Stimulated activated naive B cell treated with anti-CD40 and anti-IgM and Interleukin-4, amounts not matched to agents 10 μg/mL and 1 μg/mL and 100 μg/mL, for 72 hours (primary cell): ENCODE measurements at regions not wholly inside any gene's neighbourhood (a gene's known extent, or its start where the extent isn't known, plus 50 kb on each side); places are given as distances from the start of the nearest gene placed in this dataset.

ENCODE experiments used
- ATAC-seq, 2 donors: fragments of 150-1000 bp; cut with Tn5 transposase; replicated peaks; 2 replicates each; pipeline ENCODE4 v1.10.0; 2021; ENCODE audit warnings: moderate library complexity in 1 of 2
- DNase-seq: peaks from one replicate; pipeline ENCODE4 v3.0.0; 2021
- H3K27ac Mint-ChIP-seq: one replicate; pipeline ENCODE4 v1.8.0; 2022; ENCODE audit warnings: mild to moderate bottlenecking, mixed read lengths
- H3K27me3 Mint-ChIP-seq, 2 donors: one replicate each; pipeline ENCODE4 v1.8.0; 2022; ENCODE audit warnings: mixed read lengths in 2 of 2
- H3K36me3 Mint-ChIP-seq, 2 donors: one replicate each; pipeline ENCODE4 v1.8.0; 2022; ENCODE audit warnings: mixed read lengths in 2 of 2, mild to moderate bottlenecking in 1 of 2
- H3K4me1 Mint-ChIP-seq, 2 donors: one replicate each; pipeline ENCODE4 v1.8.0; 2022; ENCODE audit warnings: mixed read lengths in 2 of 2, mild to moderate bottlenecking in 1 of 2
- H3K4me3 Mint-ChIP-seq, 2 donors: one replicate each; pipeline ENCODE4 v1.8.0; 2022; ENCODE audit warnings: mild to moderate bottlenecking in 2 of 2, mixed read lengths in 2 of 2, moderate library complexity in 1 of 2
- H3K9me3 Mint-ChIP-seq, 2 donors: one replicate each; pipeline ENCODE4 v1.8.0; 2022; ENCODE audit warnings: mixed read lengths in 2 of 2, mild to moderate bottlenecking in 1 of 2

DNA sequence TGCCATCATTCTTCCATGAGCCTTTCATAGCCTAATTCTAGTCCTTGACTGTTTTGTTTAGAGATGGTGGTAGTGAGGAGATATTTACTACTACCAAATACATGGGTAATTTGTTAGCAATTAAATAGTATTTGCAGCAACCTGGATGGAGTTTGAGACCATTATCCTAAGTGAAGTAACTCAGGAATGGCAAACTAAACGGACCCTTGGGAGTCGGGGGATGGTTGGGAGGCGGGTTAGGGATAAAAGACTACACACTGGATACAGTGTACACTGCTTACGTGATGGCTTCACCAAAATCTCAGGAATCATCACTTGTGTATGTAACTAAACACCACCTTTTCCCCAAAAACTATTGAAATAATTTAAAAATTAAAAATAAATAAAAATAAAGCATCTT is 809.2 kb upstream of the ZNF608 start:
- DNase-seq (no peak), ATAC-seq (no peak)
- no peak overlapping the region for H3K27ac Mint-ChIP-seq
- H3K4me1 Mint-ChIP-seq: no peaks in the 10 kb centered on the region
- no peaks in the 10 kb centered on the region for H3K9me3 Mint-ChIP-seq
- H3K4me3 Mint-ChIP-seq: no peak overlapping the region
- peaks cover 0 to 4% of the 10 kb centered on the region in 2 donors for H3K27me3 Mint-ChIP-seq
- H3K36me3 Mint-ChIP-seq: no peaks in the 10 kb centered on the region

DNA sequence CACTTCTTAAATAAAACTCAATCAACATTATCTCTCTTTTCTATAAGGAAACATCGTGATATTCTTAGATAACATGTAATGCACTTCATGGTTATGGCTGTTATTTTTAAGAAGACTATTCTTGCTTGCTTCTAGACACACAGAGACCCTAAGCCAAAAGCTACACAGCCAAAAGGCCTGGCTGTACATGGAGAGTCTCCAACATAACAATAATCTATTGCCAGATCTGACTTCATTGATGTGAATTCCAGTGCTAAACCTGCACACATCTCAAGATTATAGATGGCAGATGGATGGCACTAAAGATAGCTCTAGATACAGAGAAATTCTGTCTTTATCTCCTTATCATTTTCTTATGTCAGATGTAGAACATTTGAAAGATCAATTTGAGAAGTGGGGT is 811.6 kb upstream of the ZNF608 start:
- Mint-ChIP-seq H3K27me3 (peaks cover 0 to 4% of the 10 kb centered on the region in 2 donors), H3K4me3 (no peak overlapping the region), H3K36me3 (no peaks in the 10 kb centered on the region), H3K27ac (no peak overlapping the region), H3K9me3 (no peaks in the 10 kb centered on the region), H3K4me1 (no peaks in the 10 kb centered on the region)
- DNase-seq (no peak), ATAC-seq (no peak)

DNA sequence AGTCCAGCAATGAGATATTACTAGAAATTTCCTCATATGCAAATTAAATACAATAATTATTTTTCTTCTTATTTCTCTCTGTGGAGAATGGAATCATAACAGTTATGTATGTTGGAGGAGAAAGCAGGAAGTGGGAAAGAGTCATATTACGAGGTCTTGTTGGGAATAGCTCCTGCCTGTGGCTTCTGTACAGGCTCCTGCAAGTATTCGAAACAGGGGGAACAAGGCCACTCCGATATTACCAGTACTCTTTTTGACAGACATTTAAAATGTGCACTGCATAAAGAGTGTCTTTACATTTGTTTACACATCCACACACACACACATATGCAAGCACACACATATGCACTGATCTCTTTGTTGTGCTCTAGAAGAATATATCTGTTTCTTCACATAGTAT is 812.0 kb upstream of the ZNF608 start:
- Mint-ChIP-seq H3K9me3 (no peaks in the 10 kb centered on the region), H3K36me3 (no peaks in the 10 kb centered on the region), H3K27ac (no peak overlapping the region), H3K27me3 (peaks cover 0 to 4% of the 10 kb centered on the region in 2 donors), H3K4me3 (no peak overlapping the region), H3K4me1 (no peaks in the 10 kb centered on the region)
- ATAC-seq (no peak), DNase-seq (no peak)

DNA sequence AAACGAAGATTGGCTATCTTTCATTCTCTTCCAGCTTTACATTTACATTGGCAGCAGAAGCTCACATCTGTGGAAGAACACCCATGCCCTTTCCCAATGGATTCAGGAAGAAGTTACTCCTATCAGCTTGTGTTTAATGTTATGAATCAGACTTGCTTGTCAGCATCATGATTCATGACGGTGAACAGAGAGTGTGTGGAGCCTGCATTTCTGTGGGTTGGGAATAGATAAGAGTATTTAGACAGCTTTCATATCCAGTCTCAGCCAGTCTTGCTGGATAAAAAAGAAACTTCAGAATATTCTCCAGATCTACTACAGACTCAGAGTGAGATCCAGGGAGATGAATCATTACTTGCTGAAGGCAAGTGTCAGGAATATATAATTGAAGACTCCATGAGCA is 812.9 kb upstream of the ZNF608 start:
- H3K9me3 Mint-ChIP-seq: no peaks in the 10 kb centered on the region
- H3K4me1 Mint-ChIP-seq: no peaks in the 10 kb centered on the region
- no peak overlapping the region for H3K4me3 Mint-ChIP-seq
- ATAC-seq (no peak), DNase-seq (no peak)
- H3K27me3 Mint-ChIP-seq: peaks cover 0 to 4% of the 10 kb centered on the region in 2 donors
- no peak overlapping the region for H3K27ac Mint-ChIP-seq
- H3K36me3 Mint-ChIP-seq: no peaks in the 10 kb centered on the region

DNA sequence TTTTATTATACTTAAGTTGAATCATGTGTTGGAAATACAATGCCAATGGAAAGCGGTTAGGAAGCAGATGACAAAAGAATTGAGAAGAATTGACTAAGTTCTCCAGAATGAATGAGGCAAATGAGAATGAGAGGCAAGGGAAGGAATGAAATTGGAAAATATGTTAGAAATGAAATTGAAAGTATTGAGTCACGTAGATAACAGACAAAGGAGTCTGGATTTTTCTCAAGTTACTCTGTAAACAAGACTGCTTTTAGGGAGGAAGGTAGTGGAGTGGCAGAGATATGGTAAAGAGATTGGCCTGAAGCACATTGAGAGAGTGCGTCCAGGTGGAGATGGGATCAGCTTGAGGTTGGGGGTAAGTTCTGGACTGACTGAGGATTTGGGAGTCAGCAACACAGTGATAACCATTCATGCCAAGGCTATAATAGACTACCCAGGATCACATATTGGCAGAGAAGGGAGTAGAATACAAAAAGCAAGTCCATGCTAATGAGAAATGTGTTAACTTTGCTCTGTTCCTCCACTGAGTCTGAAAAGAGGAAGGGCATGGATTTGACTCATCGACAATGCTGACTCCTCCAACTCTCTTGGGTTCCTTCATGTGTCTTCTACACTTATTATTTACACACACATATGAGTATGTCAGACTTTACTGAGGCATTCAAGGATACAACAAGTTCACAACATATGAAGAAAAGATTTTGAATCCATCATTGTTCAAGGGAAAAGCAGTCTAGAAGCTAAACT is 814.2 kb upstream of the ZNF608 start:
- no peak overlapping the region for H3K27ac Mint-ChIP-seq
- no peaks in the 10 kb centered on the region for H3K36me3 Mint-ChIP-seq
- peaks cover 0 to 4% of the 10 kb centered on the region in 2 donors for H3K27me3 Mint-ChIP-seq
- H3K9me3 Mint-ChIP-seq: no peaks in the 10 kb centered on the region
- ATAC-seq (no peak), DNase-seq (no peak)
- no peaks in the 10 kb centered on the region for H3K4me1 Mint-ChIP-seq
- no peak overlapping the region for H3K4me3 Mint-ChIP-seq

DNA sequence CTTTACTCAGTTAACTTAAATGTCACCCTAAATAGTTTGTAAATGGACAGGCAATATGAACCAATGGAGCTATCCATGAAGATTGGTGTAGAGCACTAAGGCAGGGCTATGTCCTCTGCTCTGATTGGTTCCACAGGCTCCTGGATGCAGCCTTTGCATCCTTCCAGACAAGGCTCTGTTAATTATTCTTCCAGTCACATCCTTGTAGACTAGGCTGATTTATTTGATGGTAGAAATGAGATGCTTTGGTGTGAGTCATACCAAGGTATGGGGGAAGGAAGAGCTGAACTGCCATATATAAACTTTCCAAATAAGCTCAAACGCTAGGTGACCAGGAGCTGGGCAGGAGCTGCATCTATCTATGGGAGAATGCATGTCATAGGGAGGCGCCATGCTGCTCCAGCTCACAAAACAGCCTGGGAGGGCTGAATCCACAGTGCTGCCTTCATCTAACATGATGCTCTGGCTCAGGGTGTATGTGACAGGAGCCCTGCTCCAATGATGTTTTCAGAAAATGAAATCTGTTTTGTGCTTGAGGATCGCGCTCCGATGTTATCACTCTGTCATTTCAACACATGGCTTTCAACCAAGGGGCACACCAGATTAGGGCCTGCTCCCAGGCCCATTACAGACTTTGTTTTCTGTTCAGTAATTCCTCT is 818.0 kb upstream of the ZNF608 start:
- DNase-seq (no peak), ATAC-seq (no peak)
- Mint-ChIP-seq H3K27ac (no peak overlapping the region), H3K27me3 (peaks cover 9 to 13% of the 10 kb centered on the region in 2 donors), H3K9me3 (peaks cover 4 to 11% of the 10 kb centered on the region in 2 donors), H3K36me3 (no peaks in the 10 kb centered on the region), H3K4me3 (no peak overlapping the region), H3K4me1 (no peaks in the 10 kb centered on the region)

DNA sequence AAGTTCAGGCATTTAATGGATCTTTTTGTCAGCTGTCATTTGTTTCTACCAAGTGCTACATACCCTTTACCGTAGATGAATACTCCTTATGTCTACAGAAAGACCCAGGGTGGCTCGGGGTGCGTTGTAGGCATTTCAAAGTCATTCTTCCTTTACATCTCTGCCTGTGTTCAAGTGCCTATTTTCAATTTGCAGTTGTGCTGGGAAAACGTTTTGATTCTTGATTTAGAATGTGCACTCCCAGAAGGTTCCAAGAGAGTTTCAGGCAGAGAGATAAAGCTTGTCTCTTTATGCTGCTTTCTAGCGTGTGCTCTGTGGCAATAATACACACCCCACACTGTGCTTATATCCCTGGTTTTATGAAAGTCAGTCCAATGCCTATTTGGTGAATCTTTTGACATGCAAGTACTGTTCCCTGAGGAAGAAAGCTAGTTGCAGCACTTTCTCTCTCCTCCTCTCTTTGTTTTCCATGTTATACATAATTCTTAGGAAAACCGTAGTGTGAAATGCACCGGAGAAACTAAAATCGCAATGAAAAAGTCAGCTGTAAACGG is 828.1 kb upstream of the ZNF608 start:
- ATAC-seq: no peak
- Mint-ChIP-seq H3K36me3 (no peaks in the 10 kb centered on the region), H3K27ac (no peak overlapping the region), H3K4me3 (no peak overlapping the region), H3K27me3 (peaks cover 0 to 5% of the 10 kb centered on the region in 2 donors), H3K9me3 (peaks cover 0 to 3% of the 10 kb centered on the region in 2 donors), H3K4me1 (no peaks in the 10 kb centered on the region)
- no peak for DNase-seq

DNA sequence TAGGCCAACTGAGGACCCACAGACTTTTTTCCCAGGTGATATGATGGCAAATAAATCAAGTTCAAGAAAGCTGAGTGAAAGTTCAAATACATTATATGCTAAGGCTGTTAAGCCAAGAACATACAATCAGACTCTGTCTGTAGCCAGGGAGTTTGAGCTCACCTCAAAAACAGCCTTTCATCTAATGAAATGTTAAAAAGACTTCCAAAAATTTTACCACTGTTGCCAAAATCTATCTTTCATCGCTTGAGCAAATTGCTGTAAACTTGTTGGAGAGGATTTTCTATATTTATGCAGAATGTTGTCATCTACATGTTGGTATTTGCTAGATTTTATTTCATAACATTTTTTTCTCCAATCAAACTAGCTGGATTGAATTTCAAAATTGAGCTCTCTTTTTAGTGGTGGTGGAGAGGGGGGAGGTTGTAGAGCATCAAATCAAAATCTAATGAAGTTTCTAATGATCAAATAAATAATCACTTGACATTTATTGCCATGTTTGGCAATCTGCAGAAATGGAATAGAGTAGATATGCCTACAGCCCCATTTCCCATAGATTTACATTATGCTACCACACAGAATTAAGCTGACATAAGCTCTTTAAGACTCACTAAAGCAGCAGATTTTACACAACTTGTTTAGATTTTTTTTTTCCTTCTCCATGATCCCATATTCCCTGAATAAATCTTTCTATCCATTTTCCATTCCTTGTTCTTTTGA is 828.9 kb upstream of the ZNF608 start:
- Mint-ChIP-seq H3K27me3 (peaks cover 0 to 5% of the 10 kb centered on the region in 2 donors), H3K4me3 (no peak overlapping the region), H3K27ac (no peak overlapping the region), H3K36me3 (no peaks in the 10 kb centered on the region), H3K9me3 (peaks cover 0 to 3% of the 10 kb centered on the region in 2 donors), H3K4me1 (no peaks in the 10 kb centered on the region)
- no peak for ATAC-seq
- DNase-seq: no peak

DNA sequence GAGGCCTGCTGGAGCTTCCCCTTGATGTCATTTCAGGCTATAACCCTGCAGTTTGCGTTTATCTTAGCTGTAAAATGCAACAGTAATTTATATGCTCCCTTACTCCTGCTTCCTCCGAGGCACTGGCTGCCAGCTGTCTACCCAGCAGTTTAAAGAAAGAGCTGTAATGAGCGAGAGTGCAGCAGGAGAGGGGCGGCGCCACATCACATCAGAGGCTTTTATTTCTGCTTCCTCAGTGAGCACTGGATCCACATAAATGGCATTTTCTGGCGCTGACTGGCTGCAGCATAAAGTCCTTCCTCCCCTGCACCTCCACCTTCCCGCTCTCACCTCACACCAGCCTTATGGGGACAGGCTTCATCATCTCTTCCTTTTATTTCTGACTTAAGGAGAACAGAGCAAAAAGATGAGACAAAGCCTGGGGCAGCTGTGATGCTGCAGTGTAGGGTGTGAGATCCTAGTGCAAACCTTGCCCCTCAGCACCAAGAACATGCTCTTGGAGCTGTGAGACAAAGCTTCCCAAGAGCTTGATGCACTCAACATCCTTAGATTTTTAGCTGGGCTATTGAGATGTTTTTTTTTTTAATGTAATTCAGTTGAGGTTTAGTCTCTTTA is 829.6 kb upstream of the ZNF608 start:
- Mint-ChIP-seq H3K4me3 (no peak overlapping the region), H3K36me3 (no peaks in the 10 kb centered on the region), H3K27ac (no peak overlapping the region), H3K9me3 (no peaks in the 10 kb centered on the region), H3K4me1 (no peaks in the 10 kb centered on the region), H3K27me3 (peaks cover 0 to 5% of the 10 kb centered on the region in 2 donors)
- ATAC-seq (no peak), DNase-seq (no peak)

DNA sequence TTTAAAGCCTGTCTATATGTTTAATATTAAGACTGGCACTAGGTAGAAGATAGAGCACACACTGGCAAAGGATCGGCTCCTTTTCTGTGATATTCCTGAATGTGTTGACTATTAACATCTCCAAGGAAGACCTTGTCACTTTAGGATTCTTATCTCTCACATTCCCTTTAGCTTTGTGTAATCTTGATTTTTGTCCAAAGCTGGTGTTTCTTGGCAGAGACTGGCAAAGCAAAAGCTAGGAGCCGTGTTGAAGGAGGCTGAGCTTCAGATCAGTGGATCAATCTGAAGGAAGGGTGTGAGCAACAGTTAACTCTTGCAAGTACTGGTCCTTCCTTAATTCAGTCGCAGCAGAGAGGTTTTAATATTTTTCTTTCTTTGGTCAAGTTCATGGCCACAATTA is 830.4 kb upstream of the ZNF608 start:
- no peaks in the 10 kb centered on the region for H3K4me1 Mint-ChIP-seq
- peaks cover 0 to 5% of the 10 kb centered on the region in 2 donors for H3K27me3 Mint-ChIP-seq
- no peak for DNase-seq
- ATAC-seq: no peak
- no peak overlapping the region for H3K27ac Mint-ChIP-seq
- no peak overlapping the region for H3K4me3 Mint-ChIP-seq
- no peaks in the 10 kb centered on the region for H3K9me3 Mint-ChIP-seq
- H3K36me3 Mint-ChIP-seq: no peaks in the 10 kb centered on the region

DNA sequence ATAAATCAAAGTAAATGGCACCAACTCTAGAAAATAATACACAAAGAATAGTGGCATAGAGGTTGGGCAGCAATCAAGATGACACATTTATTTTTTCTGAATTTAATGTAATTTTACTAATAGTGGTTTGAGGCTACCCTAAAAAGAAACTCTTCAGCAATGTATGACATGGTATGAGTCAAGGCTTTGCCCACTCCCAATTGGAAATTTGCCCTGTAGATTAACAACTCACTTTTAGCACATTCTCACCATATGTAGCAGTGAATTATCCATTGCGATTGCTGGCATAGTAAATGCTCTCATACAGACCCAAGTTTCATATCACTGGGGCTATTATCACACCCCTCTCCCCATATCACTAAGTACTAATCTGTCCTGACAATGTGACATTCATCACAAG is 832.1 kb upstream of the ZNF608 start:
- Mint-ChIP-seq H3K36me3 (no peaks in the 10 kb centered on the region), H3K9me3 (no peaks in the 10 kb centered on the region), H3K4me1 (no peaks in the 10 kb centered on the region), H3K4me3 (no peak overlapping the region), H3K27ac (no peak overlapping the region), H3K27me3 (peaks cover 0 to 10% of the 10 kb centered on the region in 2 donors)
- DNase-seq (no peak), ATAC-seq (no peak)

DNA sequence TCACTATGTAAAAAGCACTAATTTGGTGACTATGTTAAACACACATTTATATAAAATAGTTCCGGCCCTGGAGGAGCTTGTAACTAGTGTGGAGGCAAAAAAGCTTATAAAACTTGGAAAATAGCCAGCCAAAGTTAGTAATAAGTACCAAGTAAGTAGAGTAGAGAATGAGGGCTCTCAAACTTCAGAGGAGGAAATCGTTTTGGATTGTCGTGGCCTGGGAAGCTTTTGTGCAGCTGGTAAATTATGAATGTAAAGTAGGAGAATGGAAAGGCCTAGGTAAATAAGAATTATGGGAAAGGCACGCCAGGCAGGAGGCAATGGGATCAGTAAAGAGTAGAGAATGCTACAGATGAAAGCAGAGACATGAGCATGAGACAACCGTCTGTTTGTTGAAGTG is 832.7 kb upstream of the ZNF608 start:
- no peaks in the 10 kb centered on the region for H3K36me3 Mint-ChIP-seq
- no peak overlapping the region for H3K4me3 Mint-ChIP-seq
- ATAC-seq (no peak), DNase-seq (no peak)
- H3K27me3 Mint-ChIP-seq: peaks cover 0 to 10% of the 10 kb centered on the region in 2 donors
- H3K9me3 Mint-ChIP-seq: no peaks in the 10 kb centered on the region
- no peak overlapping the region for H3K27ac Mint-ChIP-seq
- H3K4me1 Mint-ChIP-seq: no peaks in the 10 kb centered on the region

DNA sequence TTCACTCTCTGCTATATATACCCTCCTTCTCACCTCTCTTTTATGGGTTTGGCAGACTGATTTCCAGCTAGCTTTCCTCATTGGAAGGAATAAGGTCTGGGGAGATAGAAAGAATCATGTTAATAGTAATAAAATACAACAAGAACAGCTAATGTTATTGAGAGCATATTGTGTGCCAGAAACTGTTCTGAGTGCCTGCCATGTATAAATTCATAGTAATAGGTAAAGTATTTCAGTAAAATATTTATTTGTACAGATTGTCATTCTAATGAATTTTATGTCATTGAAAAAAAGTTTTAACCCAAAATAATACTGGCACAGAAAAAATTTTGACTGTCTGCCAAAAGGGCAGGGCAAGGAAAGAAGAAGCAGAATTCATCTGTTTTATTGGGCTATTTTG is 834.9 kb upstream of the ZNF608 start:
- ATAC-seq: no peak
- H3K36me3 Mint-ChIP-seq: no peaks in the 10 kb centered on the region
- H3K9me3 Mint-ChIP-seq: no peaks in the 10 kb centered on the region
- peaks cover 0 to 10% of the 10 kb centered on the region in 2 donors for H3K27me3 Mint-ChIP-seq
- no peaks in the 10 kb centered on the region for H3K4me1 Mint-ChIP-seq
- H3K27ac Mint-ChIP-seq: no peak overlapping the region
- no peak for DNase-seq
- H3K4me3 Mint-ChIP-seq: no peak overlapping the region

DNA sequence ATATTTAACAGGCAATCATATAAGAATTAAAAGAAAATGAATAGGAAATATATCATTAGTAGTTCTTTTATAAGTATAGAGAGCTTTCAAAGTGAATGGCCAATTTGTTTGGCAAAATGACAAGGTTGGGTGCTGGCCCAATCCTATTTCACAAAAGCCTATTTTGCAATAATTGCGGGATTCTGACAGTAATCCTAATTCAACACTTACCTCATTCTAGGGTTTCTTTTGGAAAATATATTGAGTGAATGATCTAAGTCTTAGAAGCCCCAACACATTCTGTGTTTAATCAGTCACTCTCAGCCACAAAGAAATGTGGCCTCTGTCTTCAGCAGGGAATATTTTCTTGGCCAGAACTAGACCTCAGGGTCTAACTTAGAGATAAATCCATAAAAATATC is 835.9 kb upstream of the ZNF608 start:
- DNase-seq (no peak), ATAC-seq (no peak)
- Mint-ChIP-seq H3K9me3 (peaks cover 4% of the 10 kb centered on the region in 2 donors), H3K27me3 (peaks cover 0 to 5% of the 10 kb centered on the region in 2 donors), H3K4me3 (no peak overlapping the region), H3K27ac (no peak overlapping the region), H3K36me3 (no peaks in the 10 kb centered on the region), H3K4me1 (no peaks in the 10 kb centered on the region)
